Right lobe of liver (tissue), 4 donors: ENCODE measurements at regions not wholly inside any gene's neighbourhood (a gene's known extent, or its start where the extent isn't known, plus 50 kb on each side); places are given as distances from the start of the nearest gene placed in this dataset.

Experiments
- CTCF ChIP-seq, 4 donors: fragments of 200-600 bp in 3 of 4; fragments of 450-650 bp in 1 of 4; IDR thresholded peaks; one replicate each; pipeline versions ENCODE4 v1.5.1 to v1.8.0; 2016 to 2022; ENCODE audit warnings: antibody characterized with exemption in 4 of 4, mild to moderate bottlenecking in 2 of 4
- POLR2A ChIP-seq: fragments of 450-650 bp; IDR thresholded peaks from one replicate; pipeline ENCODE4 v1.6.1; 2017; ENCODE audit warnings: antibody characterized with exemption, mild to moderate bottlenecking
- donor health status: DM: no; HTN: no; CAD: no.
- donor health status: DM: no; HTN: no; CAD: no.
- donor health status: DM: no; HTN: yes; CAD: no.

GRCh38 chr12:124679047-124679446 lies 111.6 kb upstream of the NCOR2 start:
- no peak for TF ChIP-seq CTCF (IDR thresholded peaks at IDR 0.05)
- TF ChIP-seq POLR2A = no peak
